ENCODE measurements at regions not wholly inside any gene's neighbourhood (a gene's known extent, or its start where the extent isn't known, plus 50 kb on each side); places are given as distances from the start of the nearest gene placed in this dataset.
A peak's percentile ranks its signal among the peaks of the same experiment; 100 is the strongest.

DNA sequence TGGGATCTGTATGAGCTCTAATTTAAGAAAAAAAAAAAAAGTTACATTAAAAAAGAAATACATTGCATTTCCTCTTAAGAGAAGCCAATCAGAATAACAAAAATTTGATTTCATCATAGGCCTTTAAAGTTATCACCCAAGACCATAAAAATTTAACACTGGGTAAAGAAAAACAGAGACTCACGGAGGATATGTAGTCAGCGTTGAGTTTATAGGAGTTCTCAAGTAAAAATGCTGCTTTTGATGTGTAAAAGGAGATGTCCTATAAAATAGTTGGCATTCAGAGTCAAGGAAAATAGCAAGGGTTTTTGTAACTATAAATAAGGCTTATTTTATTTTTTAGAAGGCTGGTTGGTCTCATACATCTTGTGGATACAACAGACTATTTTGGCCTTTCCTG, 191.1 kb downstream of the EFNB2 start:
- no peak overlapping the region for H3K4me3 ChIP-seq (ENCODE audit: low read length)
- no peaks in the 10 kb centered on the region for H3K36me3 ChIP-seq (ENCODE audit: control insufficient read depth, insufficient read depth, low read length)
- H3K9ac ChIP-seq (ENCODE audit: low read length), result no peak overlapping the region
- no peaks in the 10 kb centered on the region for H3K27me3 ChIP-seq (ENCODE audit: control insufficient read depth, insufficient read depth, low read length)
- H3K4me1 ChIP-seq (ENCODE audit: control insufficient read depth, insufficient read depth, low read length), result peaks cover 4% of the 10 kb centered on the region
- no peaks in the 10 kb centered on the region for H3K9me3 ChIP-seq (ENCODE audit: control insufficient read depth, low read length)

- no peaks in the 10 kb centered on the region for H3K36me3 ChIP-seq (ENCODE audit: control insufficient read depth, insufficient read depth, low read length)
- no peak overlapping the region for H3K4me3 ChIP-seq (ENCODE audit: low read length)
- H3K4me1 ChIP-seq (ENCODE audit: control insufficient read depth, insufficient read depth, low read length), result peaks cover 4% of the 10 kb centered on the region
- no peaks in the 10 kb centered on the region for H3K9me3 ChIP-seq (ENCODE audit: control insufficient read depth, low read length)
- peak overlapping the region; percentile 23 for H3K9ac ChIP-seq (ENCODE audit: low read length)
- H3K27me3 ChIP-seq (ENCODE audit: control insufficient read depth, insufficient read depth, low read length), result no peaks in the 10 kb centered on the region
These were observed 191.6 kb downstream of the EFNB2 start for GRCh38 chr13:106343836-106344235.

DNA sequence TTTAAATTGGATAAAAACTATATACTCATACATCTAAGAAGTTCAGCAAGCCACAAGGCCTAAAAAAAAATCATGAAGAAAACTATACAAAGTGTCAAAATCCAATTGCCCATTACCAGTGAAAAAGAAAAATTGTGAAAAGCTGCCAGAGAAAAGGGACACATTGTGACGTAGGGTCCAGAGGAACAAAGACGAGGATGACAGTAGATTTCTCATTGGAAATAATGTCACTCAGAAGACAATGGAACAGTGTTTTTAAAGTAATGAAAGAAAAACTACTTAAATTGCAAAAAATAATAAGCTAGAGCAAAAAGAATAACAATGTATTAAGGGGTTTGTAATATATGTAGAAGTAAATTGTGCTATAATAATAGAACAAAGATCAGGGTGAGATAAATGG, 195.2 kb downstream of the EFNB2 start:
- Histone ChIP-seq H3K4me1 (ENCODE audit: control insufficient read depth, insufficient read depth, low read length) (peaks cover 4% of the 10 kb centered on the region), H3K9ac (ENCODE audit: low read length) (no peak overlapping the region), H3K4me3 (ENCODE audit: low read length) (no peak overlapping the region), H3K9me3 (ENCODE audit: control insufficient read depth, low read length) (no peaks in the 10 kb centered on the region), H3K27me3 (ENCODE audit: control insufficient read depth, insufficient read depth, low read length) (no peaks in the 10 kb centered on the region), H3K36me3 (ENCODE audit: control insufficient read depth, insufficient read depth, low read length) (no peaks in the 10 kb centered on the region)

GRCh38 chr13:106337096-106337850, 198.2 kb downstream of the EFNB2 start:
- H3K4me1 ChIP-seq (ENCODE audit: control insufficient read depth, insufficient read depth, low read length), result no peaks in the 10 kb centered on the region
- no peaks in the 10 kb centered on the region for H3K9me3 ChIP-seq (ENCODE audit: control insufficient read depth, low read length)
- no peaks in the 10 kb centered on the region for H3K36me3 ChIP-seq (ENCODE audit: control insufficient read depth, insufficient read depth, low read length)
- no peak overlapping the region for H3K4me3 ChIP-seq (ENCODE audit: low read length)
- H3K9ac ChIP-seq (ENCODE audit: low read length), result no peak overlapping the region
- no peaks in the 10 kb centered on the region for H3K27me3 ChIP-seq (ENCODE audit: control insufficient read depth, insufficient read depth, low read length)

- H3K9me3 ChIP-seq (ENCODE audit: control insufficient read depth, low read length), result no peaks in the 10 kb centered on the region
- H3K4me3 ChIP-seq (ENCODE audit: low read length), result no peak overlapping the region
- H3K4me1 ChIP-seq (ENCODE audit: control insufficient read depth, insufficient read depth, low read length), result no peaks in the 10 kb centered on the region
- H3K9ac ChIP-seq (ENCODE audit: low read length), result no peak overlapping the region
- no peaks in the 10 kb centered on the region for H3K27me3 ChIP-seq (ENCODE audit: control insufficient read depth, insufficient read depth, low read length)
- H3K36me3 ChIP-seq (ENCODE audit: control insufficient read depth, insufficient read depth, low read length), result no peaks in the 10 kb centered on the region
These were observed 198.8 kb downstream of the EFNB2 start for GRCh38 chr13:106336668-106337067.

DNA sequence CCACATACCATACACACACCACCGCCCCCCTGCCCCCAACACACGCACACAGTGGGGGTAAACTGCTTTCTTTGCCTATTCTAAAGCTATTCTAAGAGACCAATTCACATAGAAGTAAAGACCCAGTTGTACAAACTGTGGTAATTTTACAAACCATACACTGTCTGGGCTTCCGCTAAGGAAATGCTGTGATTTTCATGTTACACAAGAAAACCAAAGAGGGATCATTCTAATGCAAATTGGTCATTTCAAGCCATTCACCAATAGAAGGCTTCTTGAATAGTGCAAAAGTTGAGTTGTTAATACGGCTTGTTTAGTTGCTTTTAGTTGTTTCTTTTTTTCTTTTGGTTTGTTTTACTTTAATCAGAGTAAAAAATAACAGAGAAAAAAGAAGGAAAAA, 202.8 kb downstream of the EFNB2 start:
- no peaks in the 10 kb centered on the region for H3K9me3 ChIP-seq (ENCODE audit: control insufficient read depth, low read length)
- H3K27me3 ChIP-seq (ENCODE audit: control insufficient read depth, insufficient read depth, low read length), result no peaks in the 10 kb centered on the region

DNA sequence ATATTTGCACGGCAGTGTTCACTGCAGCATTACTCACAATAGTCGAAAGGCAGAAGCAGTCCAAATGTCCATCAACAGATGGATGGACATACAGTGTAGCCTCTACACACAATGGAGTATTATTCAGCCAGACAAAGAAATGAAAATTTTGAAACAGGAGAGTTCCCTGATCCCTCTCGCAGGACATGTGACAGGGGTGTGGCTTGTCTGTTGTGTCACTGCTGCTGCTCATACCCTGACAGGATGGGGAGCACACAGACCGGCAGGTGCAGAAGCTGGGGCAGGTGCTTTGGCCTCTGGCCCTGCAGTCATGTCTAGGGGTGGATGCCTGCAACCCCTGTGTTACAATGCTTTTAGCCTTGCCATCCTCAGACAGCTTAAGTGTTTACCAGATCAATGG, 204.3 kb downstream of the EFNB2 start:
- Histone ChIP-seq H3K27me3 (ENCODE audit: control insufficient read depth, insufficient read depth, low read length) (no peaks in the 10 kb centered on the region), H3K9me3 (ENCODE audit: control insufficient read depth, low read length) (no peaks in the 10 kb centered on the region), H3K4me3 (ENCODE audit: low read length) (no peak overlapping the region), H3K9ac (ENCODE audit: low read length) (no peak overlapping the region), H3K36me3 (ENCODE audit: control insufficient read depth, insufficient read depth, low read length) (no peaks in the 10 kb centered on the region), H3K4me1 (ENCODE audit: control insufficient read depth, insufficient read depth, low read length) (no peaks in the 10 kb centered on the region)

More for the DNA sequence above, 202.8 kb downstream of the EFNB2 start:
- H3K9ac ChIP-seq (ENCODE audit: low read length), result no peak overlapping the region
- H3K36me3 ChIP-seq (ENCODE audit: control insufficient read depth, insufficient read depth, low read length), result no peaks in the 10 kb centered on the region
- H3K4me3 ChIP-seq (ENCODE audit: low read length), result no peak overlapping the region
- no peaks in the 10 kb centered on the region for H3K4me1 ChIP-seq (ENCODE audit: control insufficient read depth, insufficient read depth, low read length)

DNA sequence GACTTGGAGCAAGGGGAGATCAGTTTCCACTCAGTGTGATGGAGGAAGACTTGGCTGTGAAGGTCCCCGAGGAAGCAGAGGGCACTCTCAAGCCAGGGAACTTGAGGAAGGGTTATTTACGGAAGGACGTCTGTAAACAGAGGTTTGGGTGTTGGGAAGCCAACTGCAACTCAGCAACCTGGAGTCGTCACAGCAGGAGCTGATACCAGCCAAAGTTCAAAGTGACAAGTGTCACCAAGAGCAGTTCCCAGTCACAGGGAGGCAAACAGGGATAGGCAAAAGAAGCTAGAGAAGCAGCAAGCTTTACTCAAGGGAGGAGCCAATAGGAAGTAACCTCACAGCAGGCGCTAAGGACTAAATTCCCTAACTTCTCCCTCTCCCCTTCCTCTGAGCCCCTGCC, 205.5 kb downstream of the EFNB2 start:
- no peak overlapping the region for H3K4me3 ChIP-seq (ENCODE audit: low read length)
- no peaks in the 10 kb centered on the region for H3K9me3 ChIP-seq (ENCODE audit: control insufficient read depth, low read length)
- H3K4me1 ChIP-seq (ENCODE audit: control insufficient read depth, insufficient read depth, low read length), result no peaks in the 10 kb centered on the region
- no peak overlapping the region for H3K9ac ChIP-seq (ENCODE audit: low read length)
- H3K27me3 ChIP-seq (ENCODE audit: control insufficient read depth, insufficient read depth, low read length), result no peaks in the 10 kb centered on the region
- H3K36me3 ChIP-seq (ENCODE audit: control insufficient read depth, insufficient read depth, low read length), result no peaks in the 10 kb centered on the region

DNA sequence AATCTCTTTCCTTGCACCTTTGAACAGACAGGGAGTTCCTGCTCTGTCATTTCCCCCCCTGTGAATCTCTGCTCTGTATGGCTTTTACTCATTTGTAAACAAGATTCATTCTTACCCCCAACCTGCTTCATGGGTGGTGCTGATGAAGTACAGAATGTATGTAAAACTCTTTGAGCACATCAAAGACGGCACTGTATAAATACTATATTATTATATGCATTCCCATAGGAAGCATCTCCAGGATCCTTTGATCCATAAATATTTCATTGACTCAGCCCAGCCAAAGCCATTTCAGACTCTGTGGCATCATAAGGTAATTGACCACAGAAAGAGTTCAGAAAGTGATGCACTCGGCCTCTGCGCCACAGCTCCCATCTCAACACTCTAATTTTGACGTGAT, 208.7 kb downstream of the EFNB2 start:
- Histone ChIP-seq H3K27me3 (ENCODE audit: control insufficient read depth, insufficient read depth, low read length) (no peaks in the 10 kb centered on the region), H3K9me3 (ENCODE audit: control insufficient read depth, low read length) (no peaks in the 10 kb centered on the region), H3K4me1 (ENCODE audit: control insufficient read depth, insufficient read depth, low read length) (no peaks in the 10 kb centered on the region), H3K9ac (ENCODE audit: low read length) (no peak overlapping the region), H3K36me3 (ENCODE audit: control insufficient read depth, insufficient read depth, low read length) (no peaks in the 10 kb centered on the region), H3K4me3 (ENCODE audit: low read length) (no peak overlapping the region)

GRCh38 chr13:106324444-106324843, 211.0 kb downstream of the EFNB2 start:
- no peak overlapping the region for H3K9ac ChIP-seq (ENCODE audit: low read length)
- H3K27me3 ChIP-seq (ENCODE audit: control insufficient read depth, insufficient read depth, low read length), result no peaks in the 10 kb centered on the region
- no peaks in the 10 kb centered on the region for H3K9me3 ChIP-seq (ENCODE audit: control insufficient read depth, low read length)
- no peak overlapping the region for H3K4me3 ChIP-seq (ENCODE audit: low read length)
- H3K4me1 ChIP-seq (ENCODE audit: control insufficient read depth, insufficient read depth, low read length), result no peaks in the 10 kb centered on the region
- H3K36me3 ChIP-seq (ENCODE audit: control insufficient read depth, insufficient read depth, low read length), result no peaks in the 10 kb centered on the region

- Histone ChIP-seq H3K4me1 (ENCODE audit: control insufficient read depth, insufficient read depth, low read length) (no peaks in the 10 kb centered on the region), H3K9ac (ENCODE audit: low read length) (no peak overlapping the region), H3K36me3 (ENCODE audit: control insufficient read depth, insufficient read depth, low read length) (no peaks in the 10 kb centered on the region), H3K9me3 (ENCODE audit: control insufficient read depth, low read length) (no peaks in the 10 kb centered on the region), H3K4me3 (ENCODE audit: low read length) (no peak overlapping the region), H3K27me3 (ENCODE audit: control insufficient read depth, insufficient read depth, low read length) (no peaks in the 10 kb centered on the region)
These were observed 212.8 kb downstream of the EFNB2 start for GRCh38 chr13:106322628-106323027.

DNA sequence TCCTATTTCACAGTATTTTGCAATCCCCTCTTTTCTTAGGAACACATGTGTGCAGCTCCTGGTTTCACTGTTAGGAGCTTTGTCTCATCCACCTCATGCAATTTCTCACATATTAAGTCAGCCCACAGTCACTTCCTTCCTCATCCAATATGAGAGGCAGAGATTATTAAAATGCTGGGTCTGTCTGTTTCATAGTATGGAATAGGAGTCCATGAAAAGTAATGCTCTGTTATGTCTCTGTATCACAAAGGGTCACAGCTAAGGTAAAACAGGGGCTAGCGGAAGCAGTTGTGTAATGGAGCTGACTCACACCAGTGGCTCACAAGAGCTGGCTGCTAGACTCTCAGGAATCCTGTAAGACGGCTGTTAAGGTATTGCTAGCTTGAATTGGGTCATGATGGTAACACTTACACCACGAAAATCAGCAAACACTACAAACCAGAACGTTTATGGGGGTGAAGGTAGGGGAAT, 216.5 kb downstream of the EFNB2 start:
- Histone ChIP-seq H3K27me3 (ENCODE audit: control insufficient read depth, insufficient read depth, low read length) (no peaks in the 10 kb centered on the region), H3K4me3 (ENCODE audit: low read length) (no peak overlapping the region), H3K4me1 (ENCODE audit: control insufficient read depth, insufficient read depth, low read length) (peaks cover 14% of the 10 kb centered on the region), H3K9me3 (ENCODE audit: control insufficient read depth, low read length) (no peaks in the 10 kb centered on the region), H3K36me3 (ENCODE audit: control insufficient read depth, insufficient read depth, low read length) (no peaks in the 10 kb centered on the region), H3K9ac (ENCODE audit: low read length) (no peak overlapping the region)

DNA sequence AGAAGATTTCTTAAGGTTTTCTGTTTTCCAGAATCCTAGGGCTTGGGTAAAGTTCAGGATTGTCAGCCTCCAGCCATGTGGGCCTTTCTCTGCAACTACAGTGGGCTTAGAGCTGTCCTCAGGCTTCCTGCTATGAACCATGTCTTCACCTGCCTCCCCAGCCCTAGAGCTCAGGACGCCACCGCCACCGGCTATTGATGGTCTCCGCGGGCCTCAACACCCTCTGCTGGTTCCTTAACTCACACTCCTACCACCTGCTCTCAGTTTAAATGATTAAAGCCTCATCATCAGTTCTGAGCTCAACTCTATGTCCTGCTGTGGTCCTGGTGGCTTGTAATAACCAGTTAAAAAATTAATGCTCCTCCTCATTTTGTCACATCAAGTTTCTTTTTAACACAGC, 221.0 kb downstream of the EFNB2 start:
- Histone ChIP-seq H3K9me3 (ENCODE audit: control insufficient read depth, low read length) (no peaks in the 10 kb centered on the region), H3K36me3 (ENCODE audit: control insufficient read depth, insufficient read depth, low read length) (no peaks in the 10 kb centered on the region), H3K4me3 (ENCODE audit: low read length) (no peak overlapping the region), H3K4me1 (ENCODE audit: control insufficient read depth, insufficient read depth, low read length) (peaks cover 14% of the 10 kb centered on the region), H3K9ac (ENCODE audit: low read length) (no peak overlapping the region), H3K27me3 (ENCODE audit: control insufficient read depth, insufficient read depth, low read length) (no peaks in the 10 kb centered on the region)
